Mucosa of descending colon (tissue), 3 donors: ENCODE measurements at regions not wholly inside any gene's neighbourhood (a gene's known extent, or its start where the extent isn't known, plus 50 kb on each side); places are given as distances from the start of the nearest gene placed in this dataset.
"Not testable (repeated sequence)": the region's sequence is repeated elsewhere in the genome, so short reads cannot be mapped to it uniquely, and the experiment has no call there.

Experiments used
- ATAC-seq: fragments of 200-7000 bp; cut with Tn5 transposase; one replicate; pipeline ENCODE4 v1.9.1; 2020; ENCODE audit warnings: mild to moderate bottlenecking, moderate library complexity
- DNase-seq, 3 donors: peaks; one replicate each; pipeline ENCODE4 v3.0.0-alpha.2; 2020
- H3K36me3 ChIP-seq: fragments of 200-600 bp; one replicate; pipeline ENCODE4 v1.8.0; 2021; ENCODE audit warnings: low read depth, mild to moderate bottlenecking
- H3K4me1 ChIP-seq: fragments of 200-600 bp; one replicate; pipeline ENCODE4 v1.8.0; 2021; ENCODE audit warnings: low read depth, mild to moderate bottlenecking
- H3K4me3 ChIP-seq: fragments of 200-600 bp; one replicate; pipeline ENCODE4 v1.8.0; 2021; ENCODE audit warnings: mild to moderate bottlenecking
- H3K9me3 ChIP-seq: fragments of 200-600 bp; one replicate; pipeline ENCODE4 v1.8.0; 2021; ENCODE audit warnings: mild to moderate bottlenecking
- CTCF ChIP-seq: fragments of 200-600 bp; IDR thresholded peaks from one replicate; pipeline ENCODE4 v1.8.0; 2022; ENCODE audit warnings: antibody characterized with exemption, mild to moderate bottlenecking
- intact Hi-C, 2 donors: fragments of 100-400 bp; cut with DNase I in 1 of 2; cut with micrococcal nuclease in 1 of 2; formaldehyde crosslinking; loops; one replicate each; pipeline versions ENCODE4 v1.11.0 to v1.11.1; 2022; cut with DNase I, micrococcal nuclease
- donor health status: DM: no; HTN: no; CAD: no; lungs with moderate emphysema.
- donor health status: DM: no; HTN: no; CAD: no.
- donor health status: DM: no; HTN: yes; CAD: no.

GRCh38 chr4:97134456-97134855 lies 1008.8 kb downstream of the STPG2 start:
- no peak overlapping the region for H3K4me3 ChIP-seq
- H3K4me1 ChIP-seq = no peaks in the 10 kb centered on the region
- DNase-seq = no peak
- H3K36me3 ChIP-seq = no peaks in the 10 kb centered on the region
- intact Hi-C loops = no loop called here
- no peak for ATAC-seq
- TF ChIP-seq CTCF = no peak
- H3K9me3 ChIP-seq = no peaks in the 10 kb centered on the region

GRCh38 chr4:97139791-97140190 lies 1003.5 kb downstream of the STPG2 start:
- no peaks in the 10 kb centered on the region for H3K36me3 ChIP-seq
- no peak for DNase-seq
- TF ChIP-seq CTCF = no peak
- no peaks in the 10 kb centered on the region for H3K9me3 ChIP-seq
- intact Hi-C loops = no loop called here
- H3K4me3 ChIP-seq = no peak overlapping the region
- H3K4me1 ChIP-seq = no peaks in the 10 kb centered on the region
- no peak for ATAC-seq

- intact Hi-C loops = no loop called here
- no peak for DNase-seq
Observed at GRCh38 chr4:97140545-97140944, 1002.7 kb downstream of the STPG2 start.

GRCh38 chr4:97141332-97141731 lies 1001.9 kb downstream of the STPG2 start:
- ATAC-seq, DNase-seq, H3K36me3 ChIP-seq, H3K4me3 ChIP-seq, intact Hi-C loops, H3K9me3 ChIP-seq, H3K4me1 ChIP-seq: not testable (repeated sequence)

More at GRCh38 chr4:97140545-97140944, 1002.7 kb downstream of the STPG2 start:
- no peak for ATAC-seq
- H3K36me3 ChIP-seq = no peaks in the 10 kb centered on the region
- no peak for TF ChIP-seq CTCF
- no peaks in the 10 kb centered on the region for H3K9me3 ChIP-seq
- no peak overlapping the region for H3K4me3 ChIP-seq
- no peaks in the 10 kb centered on the region for H3K4me1 ChIP-seq

GRCh38 chr4:97142410-97142809 lies 1000.9 kb downstream of the STPG2 start:
- TF ChIP-seq CTCF = no peak
- DNase-seq (no peak), ATAC-seq (no peak)
- intact Hi-C loops = no loop called here
- Histone ChIP-seq H3K9me3 (no peaks in the 10 kb centered on the region), H3K4me3 (no peak overlapping the region), H3K36me3 (no peaks in the 10 kb centered on the region), H3K4me1 (no peaks in the 10 kb centered on the region)

GRCh38 chr4:97142893-97143292 lies 1000.4 kb downstream of the STPG2 start:
- no peaks in the 10 kb centered on the region for H3K36me3 ChIP-seq
- no peak for TF ChIP-seq CTCF
- H3K4me1 ChIP-seq = no peaks in the 10 kb centered on the region
- H3K4me3 ChIP-seq = no peak overlapping the region
- no peak for DNase-seq
- intact Hi-C loops = no loop called here
- ATAC-seq = no peak
- H3K9me3 ChIP-seq = no peaks in the 10 kb centered on the region
